H1 (cell line): ENCODE measurements at regions not wholly inside any gene's neighbourhood (a gene's known extent, or its start where the extent isn't known, plus 50 kb on each side); places are given as distances from the start of the nearest gene placed in this dataset.

Source experiments
- CTCF ChIA-PET: fragments of 300-600 bp; sonication (Branson Sonifier 250); formaldehyde crosslinking; loops from one replicate; lab custom pipeline; 2021; ENCODE audit not compliant: partially characterized antibody; lab: Charles Lee
- POLR2A ChIA-PET: fragments of 300-600 bp; sonication (Branson Sonifier 250); formaldehyde crosslinking; loops from one replicate; lab custom pipeline; 2021; ENCODE audit warnings: inconsistent platforms; ENCODE audit not compliant: partially characterized antibody; lab: Charles Lee
- DNase-seq, 2 experiments: peaks; one replicate each; pipeline versions ENCODE4 v3.0.0 to v3.0.0-alpha.2; 2010 to 2022; ENCODE audit warnings: low spot score in 2 of 2, low read depth in 1 of 2, mixed read lengths in 1 of 2
- FAIRE-seq: peaks from 2 replicates; lab custom pipeline; 2011; peaks lifted over from hg19 to GRCh38; lab: Jason Lieb, UNC
- H2AFZ ChIP-seq: 2 replicates; pipeline ENCODE4 v1.8.1; 2012; ENCODE audit warnings: low read length, inconsistent platforms
- H2AK5ac ChIP-seq: 2 replicates; pipeline ENCODE4 v1.6.1; 2013; ENCODE audit warnings: low read depth, low read length
- H2BK120ac ChIP-seq: replicated peaks from 2 replicates; pipeline ENCODE3; 2013; ENCODE audit warnings: low read depth, low read length, inconsistent platforms
- H2BK12ac ChIP-seq: 2 replicates; pipeline ENCODE4 v1.6.1; 2013; ENCODE audit warnings: low read depth, low read length
- H2BK15ac ChIP-seq: 2 replicates; pipeline ENCODE4 v1.6.1; 2013; ENCODE audit warnings: low read length
- H2BK20ac ChIP-seq: 2 replicates; pipeline ENCODE4 v1.6.1; 2013; ENCODE audit warnings: low read length
- H2BK5ac ChIP-seq: 2 replicates; pipeline ENCODE4 v1.6.1; 2013; ENCODE audit warnings: low read depth, low read length
- H3K14ac ChIP-seq: 2 replicates; pipeline ENCODE4 v1.6.1; 2013; ENCODE audit warnings: inconsistent platforms; ENCODE audit not compliant: insufficient read length
- H3K18ac ChIP-seq: 2 replicates; pipeline ENCODE4 v1.6.1; 2013; ENCODE audit warnings: low read length; ENCODE audit errors: extremely low read depth
- H3K23ac ChIP-seq: 2 replicates; pipeline ENCODE4 v1.6.1; 2013; ENCODE audit warnings: inconsistent platforms; ENCODE audit not compliant: insufficient read length
- H3K23me2 ChIP-seq: 2 replicates; pipeline ENCODE4 v1.6.1; 2013; ENCODE audit warnings: low read depth, low read length
- H3K27ac ChIP-seq: 2 replicates; pipeline ENCODE4 v1.6.1; 2011; ENCODE audit warnings: low read depth, low read length, inconsistent platforms
- H3K27me3 ChIP-seq, 4 experiments: replicated peaks in 1 of 4; 1 replicate in 1 of 4; 2 replicates in 3 of 4; pipeline versions ENCODE4 v1.6.1 to v1.8.1; 2011 to 2013; ENCODE audit warnings: low read length in 3 of 4, mild to moderate bottlenecking in 3 of 4, inconsistent platforms in 2 of 4, mixed read lengths in 2 of 4, moderate library complexity in 1 of 4; ENCODE audit not compliant: control insufficient read depth in 3 of 4, insufficient read depth in 3 of 4; ENCODE audit errors: extremely low read depth in 1 of 4
- H3K36me3 ChIP-seq, 4 experiments: 2 replicates each; pipeline versions ENCODE4 v1.6.1 to v1.8.1; 2011 to 2013; ENCODE audit warnings: mild to moderate bottlenecking in 4 of 4, low read length in 3 of 4, moderate library complexity in 2 of 4, control low read depth in 1 of 4, inconsistent platforms in 1 of 4; ENCODE audit not compliant: insufficient read depth in 4 of 4, control insufficient read depth in 2 of 4
- H3K4ac ChIP-seq: replicated peaks from 2 replicates; pipeline ENCODE3; 2013; ENCODE audit warnings: low read length, low read depth, mixed read lengths, inconsistent platforms; ENCODE audit not compliant: insufficient read length
- H3K4me1 ChIP-seq, 4 experiments: replicated peaks in 1 of 4; 1 replicate in 1 of 4; 2 replicates in 3 of 4; pipeline versions ENCODE4 v1.6.1 to v1.8.1; 2011 to 2013; ENCODE audit warnings: low read length in 3 of 4, inconsistent platforms in 2 of 4, mixed read lengths in 1 of 4; ENCODE audit not compliant: insufficient read depth in 4 of 4, control insufficient read depth in 3 of 4
- H3K4me2 ChIP-seq, 2 experiments: 2 replicates each; pipeline versions ENCODE4 v1.6.1 to v1.8.1; 2011 to 2013; ENCODE audit warnings: low read depth in 2 of 2, low read length in 2 of 2, control low read depth in 1 of 2, inconsistent platforms in 1 of 2, mild to moderate bottlenecking in 1 of 2; ENCODE audit not compliant: insufficient read depth in 1 of 2
- H3K4me3 ChIP-seq, 4 experiments: fragments of 200-600, 300-600 bp in 1 of 4; sonication (generic), shearing (Covaris generic), sonication (Bioruptor Twin) in 1 of 4; 2 replicates each; pipeline versions ENCODE4 v1.5.1 to v1.8.1; 2011 to 2016; ENCODE audit warnings: low read length in 4 of 4, low read depth in 3 of 4, control low read depth in 2 of 4, inconsistent platforms in 2 of 4, mild to moderate bottlenecking in 2 of 4, mixed read lengths in 1 of 4, moderate library complexity in 1 of 4; ENCODE audit not compliant: insufficient read depth in 2 of 4; ENCODE audit errors: extremely low read depth in 1 of 4
- H3K56ac ChIP-seq: replicated peaks from 2 replicates; pipeline ENCODE3; 2013; ENCODE audit warnings: low read depth, mild to moderate bottlenecking, mixed read lengths, low read length, inconsistent platforms; ENCODE audit not compliant: insufficient read length
- H3K79me1 ChIP-seq: 2 replicates; pipeline ENCODE4 v1.6.1; 2013; ENCODE audit warnings: low read depth, low read length, control low read depth
- H3K79me2 ChIP-seq, 2 experiments: 2 replicates each; pipeline versions ENCODE4 v1.6.1 to v1.8.1; 2012 to 2013; ENCODE audit warnings: low read length in 2 of 2, mild to moderate bottlenecking in 2 of 2, inconsistent platforms in 1 of 2; ENCODE audit not compliant: insufficient read depth in 2 of 2, control insufficient read depth in 1 of 2
- H3K9ac ChIP-seq, 4 experiments: replicated peaks in 1 of 4; 1 replicate in 1 of 4; 2 replicates in 3 of 4; pipeline versions ENCODE4 v1.6.1 to v1.8.1; 2011 to 2013; ENCODE audit warnings: low read depth in 3 of 4, low read length in 3 of 4, control low read depth in 2 of 4, mild to moderate bottlenecking in 2 of 4, moderate library complexity in 2 of 4, inconsistent platforms in 1 of 4; ENCODE audit errors: extremely low read depth in 1 of 4
- H3K9me3 ChIP-seq, 2 experiments: 2 replicates each; pipeline versions ENCODE4 v1.6.1 to v1.8.1; 2012 to 2013; ENCODE audit warnings: mild to moderate bottlenecking in 2 of 2, moderate library complexity in 2 of 2, control low read depth in 1 of 2, inconsistent platforms in 1 of 2, low read depth in 1 of 2, low read length in 1 of 2, mixed read lengths in 1 of 2; ENCODE audit not compliant: insufficient read depth in 2 of 2
- H4K20me1 ChIP-seq, 2 experiments: replicated peaks in 1 of 2; 2 replicates each; pipeline versions ENCODE3 to v1.8.1; 2011 to 2013; ENCODE audit warnings: inconsistent platforms in 2 of 2, low read length in 2 of 2, mild to moderate bottlenecking in 1 of 2; ENCODE audit not compliant: insufficient read depth in 2 of 2, control insufficient read depth in 1 of 2
- H4K5ac ChIP-seq: 2 replicates; pipeline ENCODE4 v1.6.1; 2013; ENCODE audit warnings: low read length, low read depth, mixed read lengths, inconsistent platforms; ENCODE audit not compliant: insufficient read length
- H4K8ac ChIP-seq: 2 replicates; pipeline ENCODE4 v1.8.0; 2013; ENCODE audit warnings: mild to moderate bottlenecking, moderate library complexity, low read length, inconsistent platforms; ENCODE audit not compliant: insufficient read depth; ENCODE audit errors: extremely low read depth
- H4K91ac ChIP-seq: replicated peaks from 2 replicates; pipeline ENCODE3; 2013; ENCODE audit warnings: low read length, mixed read lengths, inconsistent platforms; ENCODE audit not compliant: insufficient read length
- ASH2L ChIP-seq: fragments of 200-600, 300-600 bp; sonication (generic); IDR thresholded peaks from one replicate; pipeline ENCODE4 v1.7.1; 2017; ENCODE audit warnings: low read length
- BACH1 ChIP-seq: IDR thresholded peaks from 2 replicates; pipeline ENCODE4 v1.6.1; 2012; ENCODE audit warnings: low read length, improper control_type of control experiment
- CBX5 ChIP-seq: fragments of 300-800, 300-1000 bp; sonication (generic); IDR thresholded peaks from 2 replicates; pipeline ENCODE4 v1.7.1; 2016; ENCODE audit warnings: antibody characterized with exemption, low read length, low read depth
- CEBPB ChIP-seq: IDR thresholded peaks from 2 replicates; pipeline ENCODE4 v1.6.1; 2012; ENCODE audit warnings: low read depth, low read length
- E2F6 ChIP-seq: IDR thresholded peaks from 2 replicates; pipeline ENCODE4 v1.6.1; 2012; ENCODE audit warnings: inconsistent platforms
- GTF2F1 ChIP-seq: IDR thresholded peaks from 2 replicates; pipeline ENCODE4 v1.6.1; 2012; ENCODE audit warnings: low read depth, low read length, improper control_type of control experiment, borderline replicate concordance
- JUN ChIP-seq: IDR thresholded peaks from 2 replicates; pipeline ENCODE4 v1.6.1; 2011; ENCODE audit warnings: low read depth, mild to moderate bottlenecking, improper control_type of control experiment, low read length
- KDM4A ChIP-seq: IDR thresholded peaks from one replicate; pipeline ENCODE4 v1.7.1; 2012; ENCODE audit warnings: low read depth, mild to moderate bottlenecking, moderate library complexity, low read length, inconsistent platforms; ENCODE audit not compliant: severe bottlenecking
- POU5F1 ChIP-seq: IDR thresholded peaks from 2 replicates; pipeline ENCODE4 v1.6.1; 2011; ENCODE audit warnings: low read depth, mild to moderate bottlenecking, low read length, moderate library complexity
- RAD21 ChIP-seq, 2 experiments: IDR thresholded peaks in 1 of 2; conservative IDR thresholded peaks in 1 of 2; 2 replicates each; pipeline ENCODE4 v1.6.1; 2011; ENCODE audit warnings: low read depth in 2 of 2, low read length in 2 of 2, improper control_type of control experiment in 1 of 2, inconsistent platforms in 1 of 2, mild to moderate bottlenecking in 1 of 2, moderate library complexity in 1 of 2
- RBBP5 ChIP-seq: IDR thresholded peaks from 2 replicates; pipeline ENCODE4 v1.7.1; 2012; ENCODE audit warnings: low read depth, mild to moderate bottlenecking, inconsistent platforms, low read length, moderate library complexity, borderline replicate concordance
- SP2 ChIP-seq: IDR thresholded peaks from 2 replicates; pipeline ENCODE4 v1.6.1; 2012; ENCODE audit warnings: mild to moderate bottlenecking, low read length, inconsistent platforms
- WGBS, 2 experiments: shearing (Covaris generic) in 1 of 2; methylation state at CpG; one replicate each; pipeline versions ENCODE4 v1.1.6 to v1.1.7; 2013 to 2015; ENCODE audit warnings: low lambda C conversion rate in 2 of 2, mixed read lengths in 2 of 2, inconsistent platforms in 1 of 2, low coverage in 1 of 2, missing lambda C conversion rate in 1 of 2; ENCODE audit not compliant: insufficient replicate concordance in 2 of 2, insufficient coverage in 1 of 2, insufficient read length in 1 of 2; ENCODE audit errors: extremely low coverage in 1 of 2, missing lambda C conversion rate in 1 of 2; 5-methylcytosine and 5-hydroxymethylcytosine counted together

- Histone ChIP-seq H4K91ac (no peak overlapping the region), H3K9me3 (no peaks in the 10 kb centered on the region), H3K23ac (no peak overlapping the region), H3K79me2 (no peaks in the 10 kb centered on the region), H3K9ac (no peak overlapping the region), H3K27me3 (no peaks in the 10 kb centered on the region), H3K79me1 (no peaks in the 10 kb centered on the region), H2AK5ac (no peak overlapping the region), H3K36me3 (no peaks in the 10 kb centered on the region), H3K4me1 (peaks cover 0 to 8% (median 5%) of the 10 kb centered on the region in 4 experiments; a peak in 4 of 7 replicates), H3K56ac (no peak overlapping the region), H2BK15ac (no peak overlapping the region), H3K4me2 (no peak overlapping the region), H3K4ac (no peak overlapping the region), H3K23me2 (no peaks in the 10 kb centered on the region), H2BK12ac (no peak overlapping the region), H4K20me1 (no peaks in the 10 kb centered on the region), H3K18ac (no peak overlapping the region), H2BK120ac (peak overlapping the region; percentile 87), H3K14ac (no peak overlapping the region), H3K4me3 (no peak overlapping the region), H2BK20ac (peak overlapping the region; percentile 82; the same call in 1 of the 2 replicates), H2BK5ac (peak overlapping the region; percentile 76; the same call in 1 of the 2 replicates), H3K27ac (no peak overlapping the region), H4K5ac (peak overlapping the region; percentile 33), H2AFZ (no peak overlapping the region), H4K8ac (no peak overlapping the region)
- TF ChIP-seq POU5F1 (no peak), CEBPB (no peak), ASH2L (no peak), GTF2F1 (no peak), SP2 (no peak), CBX5 (no peak), RBBP5 (no peak), BACH1 (no peak), JUN (no peak), E2F6 (no peak), KDM4A (no peak), RAD21 (IDR thresholded peaks at IDR 0.05 in 1 of 2, conservative IDR thresholded peaks at IDR 0.05 in 1 of 2; ENCODE audit: low read depth in 2 of 2, low read length in 2 of 2) (no peak)
- CTCF ChIA-PET, result interaction anchor here (0.6 to 0.8 kb wide), 4 partner anchors 30 to 604 kb away, joined by 3 to 4 read pairs (median 4); no protein-coding TSS in a partner anchor
- FAIRE-seq (no peak), DNase-seq (no peak)
- 93% methylated on average over 1 of the region's 1 CpG; no CpG with 5 or more reads in 1 of the 2 experiments for WGBS, 2 experiments
- POLR2A ChIA-PET, result no interaction called here
Measured at GRCh38 chr5:23385036-23385435, 122.4 kb upstream of the PRDM9 start.
